GM19328 (cell line): ENCODE measurements at regions not wholly inside any gene's neighbourhood (a gene's known extent, or its start where the extent isn't known, plus 50 kb on each side); places are given as distances from the start of the nearest gene placed in this dataset.

ENCODE experiments used
- ATAC-seq: cut with Tn5 transposase; IDR thresholded peaks from one replicate; pipeline ENCODE4 v1.9.1; 2021; ENCODE audit warnings: mild to moderate bottlenecking, moderate library complexity; ENCODE audit not compliant: unreplicated experiment

- no peak for ATAC-seq
Measured at GRCh38 chr1:189510827-189511226, 966.8 kb downstream of the BRINP3 start.

GRCh38 chr1:189513091-189513490, 964.6 kb downstream of the BRINP3 start:
- ATAC-seq, result no peak

- ATAC-seq, result no peak
Measured at GRCh38 chr1:189522441-189522840, 955.2 kb downstream of the BRINP3 start.

GRCh38 chr1:189524501-189524900, 953.2 kb downstream of the BRINP3 start:
- ATAC-seq, result no peak

- no peak for ATAC-seq
Measured at GRCh38 chr1:189530162-189530561, 947.5 kb downstream of the BRINP3 start.

- ATAC-seq, result no peak
Measured at GRCh38 chr1:189538271-189538670, 939.4 kb downstream of the BRINP3 start.

- no peak for ATAC-seq
Measured at GRCh38 chr1:189550498-189550897, 927.2 kb downstream of the BRINP3 start.

GRCh38 chr1:189563784-189564183, 913.9 kb downstream of the BRINP3 start:
- no peak for ATAC-seq

- no peak for ATAC-seq
Measured at GRCh38 chr1:189567890-189568289, 909.8 kb downstream of the BRINP3 start.

GRCh38 chr1:189596197-189596596, 881.5 kb downstream of the BRINP3 start:
- no peak for ATAC-seq

- ATAC-seq, result no peak
Measured at GRCh38 chr1:189597083-189597482, 880.6 kb downstream of the BRINP3 start.

GRCh38 chr1:189605226-189605625, 872.4 kb downstream of the BRINP3 start:
- ATAC-seq, result no peak

- ATAC-seq, result no peak
Measured at GRCh38 chr1:189606047-189606446, 871.6 kb downstream of the BRINP3 start.

GRCh38 chr1:189606795-189607476, 870.7 kb downstream of the BRINP3 start:
- ATAC-seq, result no peak

GRCh38 chr1:189607477-189608096, 870.1 kb downstream of the BRINP3 start:
- no peak for ATAC-seq

GRCh38 chr1:189609167-189609566, 868.5 kb downstream of the BRINP3 start:
- ATAC-seq, result no peak

- no peak for ATAC-seq
Measured at GRCh38 chr1:189616893-189617292, 860.8 kb downstream of the BRINP3 start.

- ATAC-seq, result no peak
Measured at GRCh38 chr1:189619682-189620332, 857.9 kb downstream of the BRINP3 start.

GRCh38 chr1:189620471-189620870, 857.2 kb downstream of the BRINP3 start:
- ATAC-seq, result no peak

GRCh38 chr1:189623336-189623735, 854.3 kb downstream of the BRINP3 start:
- ATAC-seq, result no peak

GRCh38 chr1:189627427-189627826, 850.2 kb downstream of the BRINP3 start:
- no peak for ATAC-seq

- ATAC-seq, result no peak
Measured at GRCh38 chr1:189628857-189629256, 848.8 kb downstream of the BRINP3 start.
